WERI-Rb-1 (cell line): ENCODE measurements at regions not wholly inside any gene's neighbourhood (a gene's known extent, or its start where the extent isn't known, plus 50 kb on each side); places are given as distances from the start of the nearest gene placed in this dataset.

Experiments used
- DNase-seq: peaks from one replicate; pipeline ENCODE4 v3.0.0-alpha.2; 2020
- H3K27ac ChIP-seq: fragments of 250-450 bp; sonication (Bioruptor Pico); 2 replicates; pipeline ENCODE4 v1.5.1; 2020; ENCODE audit warnings: mild to moderate bottlenecking, moderate library complexity
- H3K27me3 ChIP-seq: fragments of 250-450 bp; sonication (Bioruptor Pico); 2 replicates; pipeline ENCODE4 v1.5.1; 2021; ENCODE audit warnings: mild to moderate bottlenecking, low read depth, moderate library complexity; ENCODE audit not compliant: insufficient read depth, severe bottlenecking
- H3K36me3 ChIP-seq: fragments of 250-450 bp; sonication (Bioruptor Pico); 2 replicates; pipeline ENCODE4 v1.5.1; 2020; ENCODE audit warnings: mild to moderate bottlenecking, moderate library complexity
- H3K4me3 ChIP-seq: 2 replicates; pipeline ENCODE4 v1.5.1; 2011; ENCODE audit warnings: low read depth, mild to moderate bottlenecking, control low read depth, low read length
- H3K9me3 ChIP-seq: fragments of 250-450 bp; sonication (Bioruptor Pico); 2 replicates; pipeline ENCODE4 v1.5.1; 2021; ENCODE audit warnings: mild to moderate bottlenecking, moderate library complexity; ENCODE audit not compliant: severe bottlenecking
- CTCF ChIP-seq: IDR thresholded peaks from 2 replicates; pipeline ENCODE4 v1.5.1; 2011; ENCODE audit warnings: low read depth, mild to moderate bottlenecking, control low read depth, inconsistent platforms, low read length

GRCh38 chr10:10956681-10957542 is 60.8 kb upstream of the CELF2 start:
- Histone ChIP-seq H3K27ac (no peak overlapping the region), H3K4me3 (no peak overlapping the region), H3K27me3 (no peaks in the 10 kb centered on the region), H3K36me3 (no peaks in the 10 kb centered on the region), H3K9me3 (no peaks in the 10 kb centered on the region)
- TF ChIP-seq CTCF: no peak
- no peak for DNase-seq

GRCh38 chr10:10958041-10958440 is 59.6 kb upstream of the CELF2 start:
- DNase-seq: no peak
- Histone ChIP-seq H3K27me3 (no peaks in the 10 kb centered on the region), H3K27ac (no peak overlapping the region), H3K36me3 (no peaks in the 10 kb centered on the region), H3K9me3 (no peaks in the 10 kb centered on the region), H3K4me3 (no peak overlapping the region)
- TF ChIP-seq CTCF: no peak

- no peak for DNase-seq
- H3K27ac ChIP-seq: no peak overlapping the region
- no peaks in the 10 kb centered on the region for H3K36me3 ChIP-seq
- no peak overlapping the region for H3K4me3 ChIP-seq
- no peak for TF ChIP-seq CTCF
- H3K9me3 ChIP-seq: no peaks in the 10 kb centered on the region
- H3K27me3 ChIP-seq: no peaks in the 10 kb centered on the region
Observed at GRCh38 chr10:10959666-10960065, 58.0 kb upstream of the CELF2 start.

DNA sequence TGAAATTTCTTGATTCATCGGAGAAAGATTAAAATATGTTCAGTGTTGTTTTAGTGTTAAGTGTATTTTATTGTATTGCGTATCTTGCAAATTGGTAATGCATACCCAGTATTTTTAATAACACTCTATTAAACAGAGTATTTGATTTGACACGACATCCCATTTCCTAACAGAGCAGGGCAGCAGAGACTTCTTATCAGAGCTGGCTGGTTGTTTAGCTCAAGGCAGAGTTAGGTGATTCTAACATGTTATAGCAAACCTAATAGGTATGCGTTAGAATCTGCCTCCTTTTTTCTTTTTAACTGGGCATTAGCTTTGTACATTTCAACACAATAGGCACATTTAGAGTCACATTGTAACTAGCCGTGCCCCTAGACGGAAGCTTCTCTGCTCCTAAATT is 57.1 kb upstream of the CELF2 start:
- no peak overlapping the region for H3K4me3 ChIP-seq
- no peaks in the 10 kb centered on the region for H3K9me3 ChIP-seq
- no peak for DNase-seq
- no peak for TF ChIP-seq CTCF
- H3K27ac ChIP-seq: no peak overlapping the region
- no peaks in the 10 kb centered on the region for H3K36me3 ChIP-seq
- no peaks in the 10 kb centered on the region for H3K27me3 ChIP-seq

DNA sequence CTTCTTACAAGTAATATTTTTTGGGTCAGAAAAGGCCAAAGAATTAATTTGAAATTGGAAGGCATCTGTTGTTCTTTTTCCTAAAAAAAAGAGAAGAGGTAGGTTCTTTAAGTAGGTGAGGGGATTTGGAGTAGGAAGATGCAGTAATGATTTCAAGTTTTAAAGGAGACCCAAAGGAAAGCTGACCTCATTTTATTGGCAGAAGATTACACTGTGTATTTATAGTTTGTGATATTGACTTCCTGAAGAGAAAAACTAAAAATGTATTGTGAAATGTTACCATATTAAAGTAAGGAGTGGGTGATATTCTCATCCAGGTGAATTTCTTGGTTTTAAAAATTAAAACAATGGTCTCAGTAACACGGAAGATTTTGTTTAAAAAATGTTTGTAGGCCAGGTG is 56.6 kb upstream of the CELF2 start:
- TF ChIP-seq CTCF: no peak
- Histone ChIP-seq H3K36me3 (no peaks in the 10 kb centered on the region), H3K9me3 (no peaks in the 10 kb centered on the region)

GRCh38 chr10:10967029-10967428 is 50.6 kb upstream of the CELF2 start:
- Histone ChIP-seq H3K4me3 (no peak overlapping the region), H3K36me3 (no peaks in the 10 kb centered on the region), H3K27ac (no peak overlapping the region), H3K27me3 (no peaks in the 10 kb centered on the region), H3K9me3 (no peaks in the 10 kb centered on the region)
- no peak for TF ChIP-seq CTCF
- no peak for DNase-seq

More for the DNA sequence above, 56.6 kb upstream of the CELF2 start:
- Histone ChIP-seq H3K27me3 (no peaks in the 10 kb centered on the region), H3K4me3 (no peak overlapping the region), H3K27ac (no peak overlapping the region)
- DNase-seq: no peak
